OCI-LY7 (cell line): ENCODE measurements at regions not wholly inside any gene's neighbourhood (a gene's known extent, or its start where the extent isn't known, plus 50 kb on each side); places are given as distances from the start of the nearest gene placed in this dataset.

Experiments
- BruUV-seq: library from RNA; stranded (reverse); fragments of 400-500 nt; replicated peaks from 2 replicates; lab custom pipeline; 2021; lab: Mats Ljungman, UMichigan
- CTCF ChIA-PET: fragments of 300-600 bp; sonication (Branson Sonifier 250); formaldehyde crosslinking; loops from one replicate; lab custom pipeline; 2022; ENCODE audit warnings: antibody characterized with exemption; ENCODE audit not compliant: unreplicated experiment; lab: Charles Lee
- POLR2A ChIA-PET: fragments of 300-600 bp; sonication (Branson Sonifier 250); formaldehyde crosslinking; loops from one replicate; lab custom pipeline; 2022; ENCODE audit warnings: antibody characterized with exemption; lab: Charles Lee
- DNase-seq: peaks from one replicate; pipeline ENCODE4 v3.0.0-alpha.2; 2015; ENCODE audit warnings: low spot score
- H2AFZ ChIP-seq: fragments of 200-600 bp; sonication (generic), shearing (Covaris generic); 2 replicates; pipeline ENCODE4 v1.6.1; 2014; ENCODE audit warnings: mild to moderate bottlenecking, antibody characterized with exemption, low read length, moderate library complexity
- H3K27ac ChIP-seq: fragments of 200-600 bp; sonication (generic); 2 replicates; pipeline ENCODE4 v1.5.1; 2014; ENCODE audit warnings: mixed run types, low read depth, mild to moderate bottlenecking, moderate library complexity, low read length, inconsistent platforms; ENCODE audit not compliant: poor library complexity, severe bottlenecking
- H3K36me3 ChIP-seq: fragments of 200-600 bp; sonication (generic); 2 replicates; pipeline ENCODE4 v1.6.1; 2014; ENCODE audit warnings: mild to moderate bottlenecking, antibody characterized with exemption, low read length, moderate library complexity, mixed read lengths; ENCODE audit not compliant: insufficient read depth
- H3K4me1 ChIP-seq: fragments of 200-600 bp; sonication (generic); 2 replicates; pipeline ENCODE4 v1.5.1; 2014; ENCODE audit warnings: mild to moderate bottlenecking, low read length; ENCODE audit not compliant: insufficient read depth, poor library complexity, severe bottlenecking
- H3K4me2 ChIP-seq: fragments of 200-600 bp; sonication (generic); 2 replicates; pipeline ENCODE4 v1.6.1; 2014; ENCODE audit warnings: mild to moderate bottlenecking, low read length
- H3K4me3 ChIP-seq: fragments of 200-600 bp; sonication (generic); 2 replicates; pipeline ENCODE4 v1.5.1; 2014; ENCODE audit warnings: mild to moderate bottlenecking, low read depth, low read length; ENCODE audit not compliant: poor library complexity, severe bottlenecking
- H3K79me2 ChIP-seq: fragments of 200-600 bp; sonication (generic); 2 replicates; pipeline ENCODE4 v1.6.1; 2016; ENCODE audit warnings: low read depth, mild to moderate bottlenecking, low read length, moderate library complexity, mixed read lengths; ENCODE audit not compliant: insufficient read depth
- H3K9me2 ChIP-seq: fragments of 200-600 bp; sonication (generic); 2 replicates; pipeline ENCODE4 v1.6.1; 2016; ENCODE audit warnings: mild to moderate bottlenecking, low read length, mixed read lengths; ENCODE audit not compliant: insufficient read depth
- H3K9me3 ChIP-seq: fragments of 200-600 bp; sonication (generic); 2 replicates; pipeline ENCODE4 v1.6.1; 2014; ENCODE audit warnings: mild to moderate bottlenecking, mixed run types, low read length, mixed read lengths
- H4K20me1 ChIP-seq: fragments of 200-600 bp; sonication (generic); 2 replicates; pipeline ENCODE4 v1.6.1; 2014; ENCODE audit warnings: mild to moderate bottlenecking, antibody characterized with exemption, low read length, moderate library complexity, mixed read lengths; ENCODE audit not compliant: insufficient read depth
- EZH2phosphoT487 ChIP-seq: fragments of 200-600 bp; sonication (generic); IDR thresholded peaks from 2 replicates; pipeline ENCODE4 v1.6.1; 2018; ENCODE audit warnings: low read depth, borderline replicate concordance, mild to moderate bottlenecking, mixed run types, antibody characterized with exemption, low read length, moderate library complexity, mixed read lengths
- intact Hi-C: fragments of 100-400 bp; cut with micrococcal nuclease; formaldehyde crosslinking; loops from one replicate; pipeline ENCODE4 v1.10.0; 2022; ENCODE audit not compliant: unreplicated experiment
- TF ChIP-seq, protein P1 (sequence below): fragments of 200-600 bp; sonication (generic); conservative IDR thresholded peaks from 2 replicates; pipeline ENCODE4 v1.5.1; 2014; ENCODE audit warnings: mild to moderate bottlenecking, antibody characterized with exemption, low read length, moderate library complexity, mixed read lengths

DNA sequence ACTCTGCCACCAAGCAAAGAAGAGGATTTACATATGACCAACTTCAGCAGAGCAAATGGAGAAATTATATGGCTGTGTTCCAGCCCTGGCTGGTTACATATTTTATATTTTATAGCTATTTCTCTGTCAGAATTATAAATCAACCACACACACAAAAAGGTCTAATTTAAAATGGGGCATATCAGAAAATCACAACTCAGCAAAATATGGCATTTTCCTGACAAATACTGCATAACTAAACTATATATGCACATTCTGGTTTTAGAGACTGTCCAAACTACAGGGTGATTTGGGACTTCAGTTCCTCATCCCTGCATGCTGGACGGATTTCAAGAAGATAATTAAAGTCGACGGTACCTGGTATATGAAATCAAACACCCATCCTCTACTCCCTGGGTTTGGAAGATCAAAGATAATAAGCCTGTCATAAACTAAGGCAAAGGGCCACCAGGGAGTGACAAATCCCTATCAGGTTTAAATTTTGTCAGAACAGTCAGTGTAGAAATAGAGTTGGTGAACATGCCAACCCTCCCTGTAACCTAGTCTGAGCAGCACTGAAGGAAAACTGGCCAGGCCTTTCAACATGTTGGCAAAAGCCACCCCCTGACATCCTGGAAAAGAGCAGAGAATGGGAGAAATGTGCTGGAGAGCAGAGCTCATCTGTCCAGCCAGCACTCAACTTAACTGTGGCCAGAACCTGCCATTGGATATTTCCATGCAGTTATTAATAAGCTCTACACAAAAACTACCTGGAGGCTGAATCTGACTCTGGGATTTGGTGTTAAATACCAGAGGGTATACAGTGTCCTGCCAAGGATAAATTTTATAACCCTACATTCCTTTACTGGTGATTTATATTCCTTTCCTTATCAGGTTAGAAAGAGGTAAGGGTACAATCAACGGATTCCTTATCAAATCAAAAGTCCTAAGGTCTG lies 235.7 kb downstream of the ENC1 start:
- no TSS peak for BruUV-seq
- Histone ChIP-seq H3K4me1 (no peaks in the 10 kb centered on the region), H3K27ac (no peak overlapping the region), H4K20me1 (no peaks in the 10 kb centered on the region), H2AFZ (no peak overlapping the region), H3K79me2 (no peaks in the 10 kb centered on the region), H3K4me3 (no peak overlapping the region), H3K9me3 (no peaks in the 10 kb centered on the region), H3K4me2 (no peak overlapping the region), H3K36me3 (no peaks in the 10 kb centered on the region), H3K9me2 (no peaks in the 10 kb centered on the region)
- DNase-seq, result no peak
- ChIA-PET CTCF (no interaction called here), POLR2A (interaction anchor here (0.7 to 1.1 kb wide), 2 partner anchors 20 to 26 kb away, joined by 3 to 4 read pairs; no protein-coding TSS in a partner anchor)
- intact Hi-C loops, result no loop called here
- TF ChIP-seq EZH2phosphoT487, result no peak
- TF ChIP-seq, protein P1, sequence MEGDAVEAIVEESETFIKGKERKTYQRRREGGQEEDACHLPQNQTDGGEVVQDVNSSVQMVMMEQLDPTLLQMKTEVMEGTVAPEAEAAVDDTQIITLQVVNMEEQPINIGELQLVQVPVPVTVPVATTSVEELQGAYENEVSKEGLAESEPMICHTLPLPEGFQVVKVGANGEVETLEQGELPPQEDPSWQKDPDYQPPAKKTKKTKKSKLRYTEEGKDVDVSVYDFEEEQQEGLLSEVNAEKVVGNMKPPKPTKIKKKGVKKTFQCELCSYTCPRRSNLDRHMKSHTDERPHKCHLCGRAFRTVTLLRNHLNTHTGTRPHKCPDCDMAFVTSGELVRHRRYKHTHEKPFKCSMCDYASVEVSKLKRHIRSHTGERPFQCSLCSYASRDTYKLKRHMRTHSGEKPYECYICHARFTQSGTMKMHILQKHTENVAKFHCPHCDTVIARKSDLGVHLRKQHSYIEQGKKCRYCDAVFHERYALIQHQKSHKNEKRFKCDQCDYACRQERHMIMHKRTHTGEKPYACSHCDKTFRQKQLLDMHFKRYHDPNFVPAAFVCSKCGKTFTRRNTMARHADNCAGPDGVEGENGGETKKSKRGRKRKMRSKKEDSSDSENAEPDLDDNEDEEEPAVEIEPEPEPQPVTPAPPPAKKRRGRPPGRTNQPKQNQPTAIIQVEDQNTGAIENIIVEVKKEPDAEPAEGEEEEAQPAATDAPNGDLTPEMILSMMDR, result no peak

- H3K9me2 ChIP-seq, result no peaks in the 10 kb centered on the region
- CTCF ChIA-PET, result no interaction called here
Measured at GRCh38 chr5:74403771-74404170, 236.8 kb downstream of the ENC1 start.

More at GRCh38 chr5:74403771-74404170, 236.8 kb downstream of the ENC1 start:
- no peak for DNase-seq
- H3K4me1 ChIP-seq, result no peaks in the 10 kb centered on the region
- no peaks in the 10 kb centered on the region for H3K79me2 ChIP-seq
- intact Hi-C loops, result no loop called here
- H3K36me3 ChIP-seq, result no peaks in the 10 kb centered on the region
- POLR2A ChIA-PET, result interaction anchor here (1.4 kb wide), 1 partner anchor 12 kb away, joined by 3 read pairs; no protein-coding TSS in a partner anchor
- no peaks in the 10 kb centered on the region for H4K20me1 ChIP-seq
- H3K4me3 ChIP-seq, result no peak overlapping the region
- no peak for TF ChIP-seq EZH2phosphoT487
- TF ChIP-seq, protein P1, result no peak
- no peak overlapping the region for H3K27ac ChIP-seq
- H3K4me2 ChIP-seq, result no peak overlapping the region
- BruUV-seq, result no TSS peak
- H3K9me3 ChIP-seq, result no peaks in the 10 kb centered on the region
- no peak overlapping the region for H2AFZ ChIP-seq
